ENCODE measurements at regions not wholly inside any gene's neighbourhood (a gene's known extent, or its start where the extent isn't known, plus 50 kb on each side); places are given as distances from the start of the nearest gene placed in this dataset.

GRCh38 chr3:187805774-187806173 is 60.5 kb upstream of the BCL6 start:
- TF ChIP-seq TAF1 (IDR thresholded peaks at IDR 0.05; ENCODE audit: borderline replicate concordance, low read depth, low read length): no peak
- no peak for TF ChIP-seq POLR2AphosphoS5 (IDR thresholded peaks at IDR 0.05; ENCODE audit: low read depth, low read length)
- TF ChIP-seq POLR2A (IDR thresholded peaks at IDR 0.05; ENCODE audit: low read depth, low read length): no peak
